DND-41 (cell line): ENCODE measurements at regions not wholly inside any gene's neighbourhood (a gene's known extent, or its start where the extent isn't known, plus 50 kb on each side); places are given as distances from the start of the nearest gene placed in this dataset.

Experiments used
- CTCF ChIP-seq: IDR thresholded peaks from 2 replicates; pipeline ENCODE4 v1.5.1; 2012; ENCODE audit warnings: borderline replicate concordance, low read length, moderate library complexity, mild to moderate bottlenecking; ENCODE audit not compliant: poor library complexity, severe bottlenecking; ENCODE audit errors: extremely low read depth
- EZH2 ChIP-seq: IDR thresholded peaks from 3 replicates; pipeline ENCODE4 v1.6.1; 2012; ENCODE audit warnings: borderline replicate concordance, low read depth, mild to moderate bottlenecking, moderate library complexity, low read length, inconsistent platforms; ENCODE audit not compliant: severe bottlenecking

DNA sequence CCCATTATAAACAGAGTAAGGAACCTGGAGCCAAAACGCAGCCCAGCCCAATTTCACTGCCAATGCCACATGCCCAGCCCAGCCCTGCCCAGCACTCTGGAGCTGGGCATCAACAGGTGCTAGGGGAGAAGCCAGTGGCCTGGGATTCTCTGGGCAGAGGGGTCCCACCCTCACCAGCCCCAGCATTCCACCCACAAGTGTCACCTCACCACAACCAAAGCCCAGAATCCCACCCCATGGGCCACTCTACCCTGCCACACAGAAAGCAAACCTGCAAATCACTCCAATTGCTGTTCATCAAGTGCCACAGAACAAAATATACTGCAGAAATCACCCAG, 102.5 kb upstream of the CDH5 start:
- no peak for TF ChIP-seq CTCF
- TF ChIP-seq EZH2 = no peak
